Adrenal gland (tissue), 5 donors: ENCODE measurements at regions not wholly inside any gene's neighbourhood (a gene's known extent, or its start where the extent isn't known, plus 50 kb on each side); places are given as distances from the start of the nearest gene placed in this dataset.

Experiments
- CTCF ChIP-seq, 6 experiments: fragments of 450-650 bp in 4 of 6; fragments of 200-600 bp in 2 of 6; sonication (generic) in 1 of 6; IDR thresholded peaks; 1 replicate in 5 of 6; 2 replicates in 1 of 6; pipeline versions ENCODE4 v1.5.1 to v1.8.0; 2016 to 2021; ENCODE audit warnings: antibody characterized with exemption in 6 of 6, mild to moderate bottlenecking in 2 of 6, moderate library complexity in 1 of 6
- POLR2A ChIP-seq, 2 donors: fragments of 450-650 bp; IDR thresholded peaks; one replicate each; pipeline ENCODE4 v1.6.1; 2017; ENCODE audit warnings: antibody characterized with exemption in 2 of 2, mild to moderate bottlenecking in 2 of 2, moderate library complexity in 1 of 2
- donor health status: DM: no; HTN: no; CAD: no.

GRCh38 chr13:80201694-80202468, 139.0 kb downstream of the SPRY2 start:
- TF ChIP-seq CTCF (IDR thresholded peaks at IDR 0.05) (no peak), POLR2A (IDR thresholded peaks at IDR 0.05) (no peak)
